Smooth muscle cell (in vitro differentiated cells): ENCODE measurements at regions not wholly inside any gene's neighbourhood (a gene's known extent, or its start where the extent isn't known, plus 50 kb on each side); places are given as distances from the start of the nearest gene placed in this dataset.

ENCODE experiments used
- DNase-seq: peaks from one replicate; lab custom pipeline; 2025; ENCODE audit not compliant: unreplicated experiment; lab: John Stamatoyannopoulos, UW
- H2AFZ ChIP-seq: fragments of 200-600 bp; sonication (generic); 2 replicates; pipeline ENCODE4 v1.6.0; 2016; ENCODE audit warnings: antibody characterized with exemption, low read depth, mild to moderate bottlenecking
- H3F3A ChIP-seq: fragments of 200-600 bp; sonication (generic); 2 replicates; pipeline ENCODE4 v1.6.0; 2017; ENCODE audit warnings: antibody characterized with exemption, low read depth
- H3K27ac ChIP-seq: fragments of 200-600 bp; sonication (generic); 2 replicates; pipeline ENCODE4 v1.5.1; 2016; ENCODE audit warnings: low read depth, mild to moderate bottlenecking
- H3K27me3 ChIP-seq: fragments of 200-600 bp; sonication (generic); 2 replicates; pipeline ENCODE4 v1.6.1; 2016; ENCODE audit warnings: low read depth, mild to moderate bottlenecking
- H3K36me3 ChIP-seq: fragments of 200-600 bp; sonication (generic); 2 replicates; pipeline ENCODE4 v1.5.1; 2016; ENCODE audit warnings: low read depth
- H3K4me1 ChIP-seq: fragments of 200-600 bp; sonication (generic); 2 replicates; pipeline ENCODE4 v1.5.1; 2016; ENCODE audit warnings: low read depth
- H3K4me2 ChIP-seq: fragments of 200-600 bp; sonication (generic); 2 replicates; pipeline ENCODE4 v1.6.0; 2016; ENCODE audit warnings: mild to moderate bottlenecking
- H3K4me3 ChIP-seq: fragments of 200-600 bp; sonication (generic); 2 replicates; pipeline ENCODE4 v1.5.1; 2016; ENCODE audit warnings: mild to moderate bottlenecking
- H3K79me2 ChIP-seq: fragments of 200-600 bp; sonication (generic); 2 replicates; pipeline ENCODE4 v1.6.0; 2016; ENCODE audit warnings: low read depth, mild to moderate bottlenecking
- H3K9ac ChIP-seq: fragments of 200-600 bp; sonication (generic); 2 replicates; pipeline ENCODE4 v1.6.0; 2016; ENCODE audit warnings: low read depth
- H3K9me3 ChIP-seq: fragments of 200-600 bp; sonication (generic); replicated peaks from 2 replicates; pipeline ENCODE4 v1.5.1; 2016; ENCODE audit warnings: low read depth
- H4K20me1 ChIP-seq: fragments of 200-600 bp; sonication (generic); 2 replicates; pipeline ENCODE4 v1.6.0; 2016; ENCODE audit warnings: low read depth
- WGBS: methylation state at CpG from one replicate; pipeline ENCODE4 v1.1.7; 2016; ENCODE audit warnings: low lambda C conversion rate; 5-methylcytosine and 5-hydroxymethylcytosine counted together
- TF ChIP-seq, protein P1 (sequence below): fragments of 200-600 bp; sonication (generic); IDR thresholded peaks from 2 replicates; pipeline ENCODE4 v1.5.1; 2017; ENCODE audit warnings: borderline replicate concordance, mild to moderate bottlenecking, antibody characterized with exemption; ENCODE audit not compliant: insufficient read depth, poor library complexity, severe bottlenecking

DNA sequence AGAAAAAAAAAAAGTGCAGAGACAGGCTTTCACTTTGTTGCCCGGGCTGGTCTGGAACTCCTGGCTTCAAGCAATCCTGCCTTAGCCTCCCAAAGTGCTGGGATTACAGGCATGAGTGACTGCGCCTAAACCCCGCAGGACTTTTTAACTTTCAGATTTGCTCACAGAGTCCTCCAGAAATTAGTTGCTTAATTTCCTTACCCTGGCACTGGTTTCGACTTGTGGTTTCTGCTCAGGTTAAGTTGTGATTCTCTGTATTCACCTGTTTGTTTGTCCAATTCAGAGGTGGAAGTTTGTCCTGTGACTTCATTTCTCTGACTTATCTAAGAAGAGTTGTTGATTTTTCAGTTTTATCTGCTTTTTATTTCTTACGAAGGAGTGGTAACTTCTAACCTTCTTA is 238.1 kb downstream of the TMEM182 start:
- no peak overlapping the region for H3K27ac ChIP-seq
- no peak overlapping the region for H3K4me3 ChIP-seq
- no peak for DNase-seq
- H4K20me1 ChIP-seq: no peaks in the 10 kb centered on the region
- H3K79me2 ChIP-seq: no peaks in the 10 kb centered on the region
- 91% methylated on average over 5 of the region's 5 CpGs for WGBS
- H3K4me2 ChIP-seq: no peak overlapping the region
- no peaks in the 10 kb centered on the region for H3K4me1 ChIP-seq
- H3K27me3 ChIP-seq: no peaks in the 10 kb centered on the region
- H3K36me3 ChIP-seq: no peaks in the 10 kb centered on the region
- no peaks in the 10 kb centered on the region for H3K9me3 ChIP-seq
- no peak overlapping the region for H2AFZ ChIP-seq
- H3K9ac ChIP-seq: no peak overlapping the region
- no peaks in the 10 kb centered on the region for H3F3A ChIP-seq
- TF ChIP-seq, protein P1, sequence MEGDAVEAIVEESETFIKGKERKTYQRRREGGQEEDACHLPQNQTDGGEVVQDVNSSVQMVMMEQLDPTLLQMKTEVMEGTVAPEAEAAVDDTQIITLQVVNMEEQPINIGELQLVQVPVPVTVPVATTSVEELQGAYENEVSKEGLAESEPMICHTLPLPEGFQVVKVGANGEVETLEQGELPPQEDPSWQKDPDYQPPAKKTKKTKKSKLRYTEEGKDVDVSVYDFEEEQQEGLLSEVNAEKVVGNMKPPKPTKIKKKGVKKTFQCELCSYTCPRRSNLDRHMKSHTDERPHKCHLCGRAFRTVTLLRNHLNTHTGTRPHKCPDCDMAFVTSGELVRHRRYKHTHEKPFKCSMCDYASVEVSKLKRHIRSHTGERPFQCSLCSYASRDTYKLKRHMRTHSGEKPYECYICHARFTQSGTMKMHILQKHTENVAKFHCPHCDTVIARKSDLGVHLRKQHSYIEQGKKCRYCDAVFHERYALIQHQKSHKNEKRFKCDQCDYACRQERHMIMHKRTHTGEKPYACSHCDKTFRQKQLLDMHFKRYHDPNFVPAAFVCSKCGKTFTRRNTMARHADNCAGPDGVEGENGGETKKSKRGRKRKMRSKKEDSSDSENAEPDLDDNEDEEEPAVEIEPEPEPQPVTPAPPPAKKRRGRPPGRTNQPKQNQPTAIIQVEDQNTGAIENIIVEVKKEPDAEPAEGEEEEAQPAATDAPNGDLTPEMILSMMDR: no peak

DNA sequence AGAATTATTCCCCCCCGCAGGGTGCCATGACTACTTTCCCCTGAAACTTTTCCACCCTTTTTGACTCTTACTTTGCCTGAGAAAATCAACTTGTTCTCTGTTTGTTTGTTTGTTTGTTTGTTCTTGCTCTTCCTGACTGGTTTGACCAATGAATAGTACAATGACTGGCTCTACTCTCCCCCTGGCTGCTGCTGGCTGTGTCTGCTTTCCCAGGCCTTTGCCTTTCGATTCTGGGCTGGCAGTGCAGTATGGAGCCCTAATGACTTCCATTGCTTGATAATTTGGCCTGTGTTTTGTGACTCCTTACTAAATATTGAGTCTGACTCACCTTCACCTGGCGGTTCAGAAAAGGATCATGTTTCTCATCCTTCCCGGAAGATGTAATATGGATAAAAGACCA is 241.1 kb downstream of the TMEM182 start:
- no peaks in the 10 kb centered on the region for H4K20me1 ChIP-seq
- no peaks in the 10 kb centered on the region for H3K36me3 ChIP-seq
- WGBS: 69% methylated on average over 4 of the region's 4 CpGs
- no peaks in the 10 kb centered on the region for H3F3A ChIP-seq
- no peaks in the 10 kb centered on the region for H3K4me1 ChIP-seq
- no peaks in the 10 kb centered on the region for H3K9me3 ChIP-seq
- H3K27ac ChIP-seq: no peak overlapping the region
- DNase-seq: no peak
- no peak overlapping the region for H2AFZ ChIP-seq
- no peaks in the 10 kb centered on the region for H3K27me3 ChIP-seq
- H3K9ac ChIP-seq: no peak overlapping the region
- no peaks in the 10 kb centered on the region for H3K79me2 ChIP-seq
- no peak overlapping the region for H3K4me3 ChIP-seq
- TF ChIP-seq, protein P1: no peak
- H3K4me2 ChIP-seq: no peak overlapping the region

DNA sequence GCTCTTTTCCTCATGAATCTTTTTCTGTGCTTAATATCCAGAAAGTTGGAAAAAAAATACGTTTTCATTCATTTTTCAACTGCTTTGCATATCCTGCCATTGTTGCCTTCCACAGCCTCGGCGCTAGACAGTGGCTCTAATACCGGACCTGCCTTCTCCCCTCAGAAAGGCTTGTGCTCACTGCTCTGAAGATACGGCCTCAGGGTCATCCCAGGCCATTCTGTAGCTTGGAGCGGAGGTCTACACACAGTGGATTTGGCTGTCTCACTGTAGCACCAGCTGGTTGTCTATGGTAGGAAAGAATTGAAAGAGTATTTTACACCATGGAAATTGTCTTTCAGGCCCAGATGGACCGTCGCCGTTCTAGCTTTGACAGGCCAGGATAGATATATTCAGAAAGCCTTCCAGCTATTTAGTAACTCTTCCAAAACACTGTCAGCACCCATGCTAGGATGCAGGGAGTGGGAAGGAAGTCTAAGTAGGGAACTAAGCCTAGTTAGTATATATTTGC is 242.0 kb downstream of the TMEM182 start:
- H3K36me3 ChIP-seq: no peaks in the 10 kb centered on the region
- no peak overlapping the region for H3K9ac ChIP-seq
- WGBS: 89% methylated on average over 9 of the region's 9 CpGs
- no peak for DNase-seq
- no peaks in the 10 kb centered on the region for H4K20me1 ChIP-seq
- TF ChIP-seq, protein P1: no peak
- H3K79me2 ChIP-seq: no peaks in the 10 kb centered on the region
- H3K4me1 ChIP-seq: no peaks in the 10 kb centered on the region
- no peak overlapping the region for H3K27ac ChIP-seq
- H3K4me3 ChIP-seq: no peak overlapping the region
- H3F3A ChIP-seq: no peaks in the 10 kb centered on the region
- H3K9me3 ChIP-seq: no peaks in the 10 kb centered on the region
- H3K4me2 ChIP-seq: no peak overlapping the region
- H2AFZ ChIP-seq: no peak overlapping the region
- no peaks in the 10 kb centered on the region for H3K27me3 ChIP-seq

DNA sequence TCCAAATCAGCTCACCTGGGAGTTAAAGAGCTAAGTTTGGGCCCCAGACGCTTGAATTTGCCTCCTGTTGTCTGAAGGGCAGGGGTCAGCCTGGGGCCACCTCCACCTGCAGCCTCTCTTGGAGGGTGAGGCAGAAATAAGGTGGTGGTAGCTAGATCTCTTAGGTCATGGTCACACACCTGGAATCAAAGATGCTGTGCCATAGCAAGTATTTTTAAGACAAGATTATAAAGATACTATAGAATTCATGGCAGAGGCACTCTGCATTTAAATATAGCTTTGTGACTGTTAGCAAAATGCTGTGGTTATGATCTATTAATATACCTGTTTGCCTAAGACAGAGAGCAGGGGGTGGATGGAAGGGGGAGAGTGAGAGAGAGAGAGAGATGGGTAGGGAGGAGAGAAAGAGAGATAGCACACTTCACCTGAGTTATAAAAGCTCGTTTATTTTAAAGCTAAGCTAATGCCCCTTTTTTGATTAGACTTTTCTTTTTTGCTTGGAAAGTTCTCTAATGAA is 242.7 kb downstream of the TMEM182 start:
- Histone ChIP-seq H3K27ac (no peak overlapping the region), H3K36me3 (no peaks in the 10 kb centered on the region), H4K20me1 (no peaks in the 10 kb centered on the region), H3K4me1 (no peaks in the 10 kb centered on the region), H3K27me3 (no peaks in the 10 kb centered on the region), H3K9me3 (no peaks in the 10 kb centered on the region), H3K79me2 (no peaks in the 10 kb centered on the region), H3K9ac (no peak overlapping the region), H3K4me2 (no peak overlapping the region), H3F3A (no peaks in the 10 kb centered on the region), H3K4me3 (no peak overlapping the region), H2AFZ (no peak overlapping the region)
- TF ChIP-seq, protein P1: no peak
- DNase-seq: no peak
- 56% methylated on average over 2 of the region's 2 CpGs for WGBS
